Lower leg skin (tissue), 3 donors: ENCODE measurements at regions not wholly inside any gene's neighbourhood (a gene's known extent, or its start where the extent isn't known, plus 50 kb on each side); places are given as distances from the start of the nearest gene placed in this dataset.

Experiments used
- CTCF ChIP-seq, 3 donors: fragments of 450-650 bp; IDR thresholded peaks; one replicate each; pipeline ENCODE4 v1.5.1; 2016; ENCODE audit warnings: antibody characterized with exemption in 3 of 3, mild to moderate bottlenecking in 3 of 3, moderate library complexity in 2 of 3
- POLR2A ChIP-seq, 2 donors: fragments of 450-650 bp; IDR thresholded peaks; one replicate each; pipeline ENCODE4 v1.6.1; 2016 to 2017; ENCODE audit warnings: antibody characterized with exemption in 2 of 2, mild to moderate bottlenecking in 1 of 2, moderate library complexity in 1 of 2

DNA sequence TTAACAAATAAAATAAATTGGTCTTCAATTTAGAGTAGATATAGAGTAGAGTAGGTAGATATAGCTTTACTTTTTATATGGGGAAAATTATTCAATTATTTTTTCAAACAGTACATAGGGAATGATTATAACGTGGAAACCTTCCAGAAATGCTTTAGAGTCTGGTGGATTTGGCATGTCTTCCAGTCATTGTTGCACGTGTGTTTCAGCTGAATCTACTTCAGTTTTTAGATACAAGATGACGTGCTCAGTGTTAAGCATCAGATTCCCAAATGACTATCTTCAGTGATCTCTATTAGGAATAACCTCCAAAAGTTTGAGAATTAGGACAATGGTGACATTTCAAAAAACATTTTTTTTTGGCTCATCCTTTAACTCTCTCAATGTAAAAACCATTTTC lies 616.9 kb downstream of the ANKRD50 start:
- TF ChIP-seq CTCF (IDR thresholded peaks at IDR 0.05) (no peak), POLR2A (IDR thresholded peaks at IDR 0.05) (no peak)
